Fibroblast of gingiva (primary cell): ENCODE measurements at regions not wholly inside any gene's neighbourhood (a gene's known extent, or its start where the extent isn't known, plus 50 kb on each side); places are given as distances from the start of the nearest gene placed in this dataset.
A peak's percentile ranks its signal among the peaks of the same experiment; 100 is the strongest.

Experiments
- DNase-seq: peaks from one replicate; pipeline ENCODE4 v3.0.0-alpha.2; 2011; ENCODE audit warnings: low read depth

GRCh38 chr2:174667250-174667860 is 69.8 kb upstream of the WIPF1 start:
- no peak for DNase-seq

DNA sequence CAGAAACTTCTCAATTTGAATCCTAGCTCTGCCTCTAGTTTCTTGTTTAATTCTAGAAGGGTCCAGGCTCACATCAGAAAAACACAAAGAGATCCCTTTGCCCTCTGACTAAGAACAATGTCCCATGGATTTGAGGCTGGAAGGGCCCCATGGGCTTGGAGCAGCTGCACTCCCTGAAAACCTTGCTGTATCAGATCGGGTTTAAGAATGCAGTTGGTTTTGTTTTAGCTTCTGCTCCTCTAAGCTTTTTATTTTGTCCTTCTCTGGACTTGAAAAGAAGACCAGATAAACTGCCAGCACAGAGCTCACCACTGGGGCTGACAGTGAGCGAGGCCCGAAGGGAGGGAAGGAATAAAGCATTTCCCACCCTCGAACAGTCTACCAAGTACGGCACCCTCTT is 69.2 kb upstream of the WIPF1 start:
- no peak for DNase-seq

- DNase-seq: no peak
Observed at GRCh38 chr2:174666312-174666711, 68.7 kb upstream of the WIPF1 start.

- no peak for DNase-seq
Observed at GRCh38 chr2:174664084-174664759, 66.6 kb upstream of the WIPF1 start.

- DNase-seq: peak; percentile 93
Observed at GRCh38 chr2:174663550-174663949, 65.9 kb upstream of the WIPF1 start.

DNA sequence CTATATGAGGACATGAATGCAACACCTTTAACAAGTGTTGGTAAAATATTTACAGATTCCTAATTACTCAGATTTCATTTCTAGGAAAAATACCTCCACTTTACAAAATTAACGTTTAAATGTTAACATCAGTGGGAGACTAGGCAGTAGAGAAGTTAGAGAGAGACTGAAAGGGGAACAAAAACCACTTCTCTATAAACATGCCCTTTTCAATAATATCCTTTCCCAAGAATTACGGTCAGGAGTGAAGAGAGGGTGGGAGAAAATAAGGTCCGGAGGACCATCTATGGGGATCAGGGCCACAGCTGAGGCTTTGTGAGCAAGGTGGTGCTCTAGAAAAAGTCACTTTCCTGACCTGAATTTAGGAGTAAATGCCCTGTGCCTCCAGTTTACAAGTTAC is 65.3 kb upstream of the WIPF1 start:
- no peak for DNase-seq

DNA sequence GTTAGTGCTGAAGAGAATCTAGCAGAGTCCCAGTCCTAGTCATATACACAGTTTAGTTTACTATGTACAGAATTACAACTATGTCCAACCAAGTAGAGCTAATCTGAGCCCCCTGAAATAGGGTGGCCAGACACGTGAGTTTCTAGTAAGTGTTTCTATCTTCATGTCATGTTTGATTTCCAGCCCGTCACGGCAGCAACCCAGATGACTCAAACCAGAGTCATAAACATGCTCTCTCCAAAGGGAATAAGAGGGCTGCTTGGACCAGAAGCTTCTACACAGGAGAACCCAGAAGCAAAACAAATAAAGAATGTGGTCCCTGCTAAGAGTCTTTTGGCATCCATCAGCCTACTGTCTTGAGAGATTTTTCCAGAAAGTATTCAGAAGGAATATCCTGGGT is 64.9 kb upstream of the WIPF1 start:
- DNase-seq: peak; percentile 75

DNA sequence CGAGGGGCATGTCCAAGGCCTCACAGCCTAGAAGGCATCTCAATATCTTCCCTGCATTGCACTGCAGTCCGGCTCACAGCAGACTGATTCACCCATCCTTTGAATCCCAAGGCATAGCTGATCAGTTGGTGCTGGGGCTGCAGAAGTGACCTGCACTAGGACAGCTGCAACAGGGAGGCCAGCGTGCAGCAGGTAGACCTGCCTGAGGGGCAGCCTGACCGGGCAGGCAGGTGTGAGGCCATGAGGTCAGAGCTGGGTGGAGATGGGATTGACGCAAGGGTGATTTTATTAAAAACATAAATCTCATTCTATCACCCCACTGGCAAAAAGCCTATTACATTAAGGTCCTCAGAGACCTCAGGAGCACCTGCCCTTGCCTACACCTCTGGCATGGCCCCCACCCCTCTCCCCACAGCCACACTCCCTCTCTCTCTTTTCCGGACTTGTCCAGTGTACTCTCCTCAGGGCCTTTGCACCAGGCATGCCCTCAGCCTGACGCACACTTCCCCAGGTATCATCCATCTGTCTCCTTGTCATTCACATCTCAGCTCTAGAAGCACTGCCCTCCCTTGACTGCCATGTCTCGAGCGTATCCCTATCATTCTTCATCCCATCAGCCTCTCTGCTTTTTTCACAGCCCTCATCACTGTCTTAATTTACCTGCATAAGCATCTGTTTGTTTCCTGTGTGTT is 63.5 kb upstream of the WIPF1 start:
- DNase-seq: no peak

DNA sequence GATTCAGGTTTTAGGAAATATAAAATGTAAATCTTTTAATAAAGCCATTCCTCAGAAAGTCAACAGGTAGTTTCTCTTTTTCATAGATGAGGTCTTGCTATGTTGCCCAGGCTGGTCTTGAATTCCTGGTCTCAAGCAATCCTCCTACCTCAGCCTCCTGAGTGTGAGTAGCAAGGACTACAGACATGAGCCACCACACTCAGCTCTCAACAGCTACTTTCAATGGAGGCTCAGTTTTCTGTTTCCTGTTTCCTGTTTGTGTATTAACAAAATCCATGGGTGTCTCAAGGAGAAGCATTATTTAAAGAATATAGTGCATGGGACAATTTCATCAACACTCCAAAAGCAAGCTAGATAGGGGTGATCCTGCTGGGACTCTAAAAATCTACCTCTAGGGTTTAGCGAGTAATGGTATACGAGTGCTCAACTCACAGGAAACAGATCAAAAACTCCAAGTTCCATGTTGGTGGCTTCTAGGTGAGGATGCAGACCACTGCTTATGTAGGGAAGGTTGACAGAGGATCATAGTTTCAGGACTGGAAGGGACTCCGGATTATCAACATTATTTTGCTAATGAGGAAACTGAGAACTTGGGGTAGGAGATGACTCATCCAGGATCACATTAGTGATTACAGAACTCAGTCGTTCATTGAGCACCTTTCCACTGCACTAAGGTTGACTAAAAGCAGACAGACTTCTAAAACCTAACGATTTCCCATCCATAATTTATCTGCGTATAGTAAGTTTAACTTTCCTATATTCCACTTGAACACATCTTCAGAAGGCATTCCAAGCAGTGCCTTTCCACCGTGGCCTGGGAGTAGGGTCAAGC is 61.7 kb upstream of the WIPF1 start:
- no peak for DNase-seq

- no peak for DNase-seq
Observed at GRCh38 chr2:174656676-174657176, 59.1 kb upstream of the WIPF1 start.

DNA sequence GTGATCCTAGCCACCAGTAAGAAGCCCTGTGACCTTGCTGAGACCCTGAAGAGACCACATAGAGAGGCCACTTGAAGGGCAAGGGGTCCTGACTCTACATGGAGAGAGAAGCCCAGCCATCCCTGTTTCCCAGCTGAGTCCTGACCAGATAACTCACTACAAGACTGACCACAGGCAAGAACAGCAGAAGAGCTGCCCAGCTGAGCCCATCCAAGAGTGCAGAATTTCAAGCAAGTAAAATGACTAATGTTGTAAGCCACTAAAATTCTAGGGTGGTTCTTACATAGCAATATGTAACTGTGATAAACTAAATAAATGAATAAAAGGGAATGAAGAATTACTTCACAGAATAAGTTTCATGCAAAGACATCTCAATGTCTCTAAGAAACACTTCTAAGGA is 58.4 kb upstream of the WIPF1 start:
- no peak for DNase-seq

DNA sequence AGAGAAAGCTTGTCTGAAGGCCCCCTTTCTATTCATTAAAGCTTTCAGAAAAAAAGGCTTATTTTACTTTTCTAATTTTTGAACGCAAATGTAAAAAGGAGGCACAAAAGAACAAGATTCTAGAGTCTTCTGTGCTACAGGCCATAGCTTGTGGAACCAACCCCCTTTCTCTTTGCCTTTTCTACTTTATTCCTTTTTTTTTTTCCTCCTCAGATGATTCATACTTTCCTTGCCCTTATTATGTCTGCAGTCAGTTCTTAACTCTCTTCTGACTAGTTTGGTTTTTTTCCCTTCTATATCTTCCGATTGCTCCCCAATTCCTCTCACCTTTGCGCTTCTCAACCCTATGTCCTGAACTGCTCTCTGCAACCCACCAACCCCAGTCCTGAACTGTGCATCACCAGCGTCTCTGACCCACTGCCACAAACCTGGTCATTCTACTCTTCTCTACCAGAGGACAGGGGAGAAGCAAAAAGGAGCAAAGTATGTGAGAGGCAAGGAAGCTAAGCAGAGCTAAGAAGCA is 56.9 kb upstream of the WIPF1 start:
- DNase-seq: no peak

GRCh38 chr2:174648896-174649295 is 51.3 kb upstream of the WIPF1 start:
- DNase-seq: no peak
